ENCODE measurements at regions not wholly inside any gene's neighbourhood (a gene's known extent, or its start where the extent isn't known, plus 50 kb on each side); places are given as distances from the start of the nearest gene placed in this dataset.

- TF ChIP-seq CTCF (IDR thresholded peaks at IDR 0.05) (no peak), POLR2A (IDR thresholded peaks at IDR 0.05) (no peak)
Measured at GRCh38 chr10:89959433-89960110, 258.2 kb downstream of the KIF20B start.

All from body of pancreas (tissue), 4 donors.